WTC11 (cell line): ENCODE measurements at regions not wholly inside any gene's neighbourhood (a gene's known extent, or its start where the extent isn't known, plus 50 kb on each side); places are given as distances from the start of the nearest gene placed in this dataset.

Source experiments
- ATAC-seq: fragments of 200-7000 bp; cut with Tn5 transposase; 2 replicates; pipeline ENCODE4 v1.10.0; 2021; ENCODE audit warnings: mild to moderate bottlenecking, moderate library complexity
- CTCF ChIA-PET: fragments of 300-600 bp; sonication (Branson Sonifier 250); formaldehyde crosslinking; loops from one replicate; lab custom pipeline; 2021; ENCODE audit warnings: antibody characterized with exemption; lab: Charles Lee
- POLR2A ChIA-PET: fragments of 350-600 bp; sonication (Branson Sonifier 250); formaldehyde crosslinking; loops from one replicate; lab custom pipeline; 2021; ENCODE audit warnings: antibody characterized with exemption; lab: Charles Lee
- DNase-seq: peaks from one replicate; pipeline ENCODE4 v3.0.0; 2021; ENCODE audit warnings: low spot score
- H3K27ac Mint-ChIP-seq: 2 replicates; pipeline ENCODE4 v1.8.0; 2021; ENCODE audit warnings: mixed read lengths
- H3K27me3 Mint-ChIP-seq: 2 replicates; pipeline ENCODE4 v1.8.0; 2021; ENCODE audit warnings: low read depth, mild to moderate bottlenecking, moderate library complexity, mixed read lengths
- H3K36me3 Mint-ChIP-seq: 2 replicates; pipeline ENCODE4 v1.8.0; 2021; ENCODE audit warnings: mixed read lengths
- H3K4me1 Mint-ChIP-seq: 2 replicates; pipeline ENCODE4 v1.8.0; 2022; ENCODE audit warnings: mixed read lengths
- H3K4me3 Mint-ChIP-seq: 2 replicates; pipeline ENCODE4 v1.8.0; 2021; ENCODE audit warnings: mild to moderate bottlenecking, moderate library complexity, mixed read lengths
- H3K9me3 Mint-ChIP-seq: 2 replicates; pipeline ENCODE4 v1.8.0; 2021; ENCODE audit warnings: mixed read lengths
- CREB1 ChIP-seq: sonication (generic); formaldehyde crosslinking; IDR thresholded peaks from 2 replicates; pipeline ENCODE4 v1.8.0; 2023; ENCODE audit warnings: mild to moderate bottlenecking, missing genetic modification reagents
- IRF2 ChIP-seq: sonication (generic); formaldehyde crosslinking; IDR thresholded peaks from 2 replicates; pipeline ENCODE4 v1.8.0; 2022; ENCODE audit warnings: low read depth, missing genetic modification reagents, borderline replicate concordance
- JAZF1 ChIP-seq: fragments of 250-450 bp; sonication (Bioruptor Pico); IDR thresholded peaks from 2 replicates; pipeline ENCODE4 v1.9.0; 2021; ENCODE audit warnings: moderate library complexity, mild to moderate bottlenecking, inconsistent platforms
- NFE2L1 ChIP-seq: sonication (generic); formaldehyde crosslinking; IDR thresholded peaks from 2 replicates; pipeline ENCODE4 v1.8.1; 2023; ENCODE audit warnings: missing genetic modification reagents
- NR1H2 ChIP-seq: sonication (generic); formaldehyde crosslinking; IDR thresholded peaks from 2 replicates; pipeline ENCODE4 v1.9.0; 2021; ENCODE audit warnings: mild to moderate bottlenecking, moderate library complexity, missing genetic modification reagents
- SMAD4 ChIP-seq: sonication (generic); formaldehyde crosslinking; IDR thresholded peaks from 2 replicates; pipeline ENCODE4 v1.8.0; 2022; ENCODE audit warnings: mild to moderate bottlenecking, missing genetic modification reagents
- SOX15 ChIP-seq: fragments of 250-450 bp; sonication (Bioruptor Pico); IDR thresholded peaks from 2 replicates; pipeline ENCODE4 v1.9.0; 2021; ENCODE audit warnings: mild to moderate bottlenecking
- TCF7 ChIP-seq: sonication (generic); formaldehyde crosslinking; IDR thresholded peaks from 2 replicates; pipeline ENCODE4 v1.8.0; 2022; ENCODE audit warnings: mild to moderate bottlenecking, low read depth, missing genetic modification reagents, moderate library complexity
- TP53 ChIP-seq: sonication (generic); formaldehyde crosslinking; IDR thresholded peaks from 2 replicates; pipeline ENCODE4 v1.8.1; 2023; ENCODE audit warnings: mild to moderate bottlenecking, missing genetic modification reagents
- ZBTB21 ChIP-seq: sonication (generic); formaldehyde crosslinking; IDR thresholded peaks from 2 replicates; pipeline ENCODE4 v1.8.1; 2023; ENCODE audit warnings: mild to moderate bottlenecking, missing genetic modification reagents, borderline replicate concordance
- ZNF263 ChIP-seq: sonication (generic); formaldehyde crosslinking; IDR thresholded peaks from 2 replicates; pipeline ENCODE4 v1.8.1; 2022; ENCODE audit warnings: low read depth, mild to moderate bottlenecking, moderate library complexity, missing genetic modification reagents
- TF ChIP-seq, protein P1 (sequence below): sonication (generic); formaldehyde crosslinking; IDR thresholded peaks from 2 replicates; pipeline ENCODE4 v1.8.1; 2022; ENCODE audit warnings: mild to moderate bottlenecking, moderate library complexity, missing genetic modification reagents
- TF ChIP-seq, protein P2 (sequence below): fragments of 250-450 bp; sonication (Bioruptor Pico); conservative IDR thresholded peaks from 2 replicates; pipeline ENCODE4 v1.9.0; 2021; ENCODE audit warnings: mild to moderate bottlenecking
- TF ChIP-seq, protein P3 (sequence below): sonication (generic); formaldehyde crosslinking; IDR thresholded peaks from 2 replicates; pipeline ENCODE4 v1.8.1; 2022; ENCODE audit warnings: low read depth, missing genetic modification reagents, borderline replicate concordance
- TF ChIP-seq, protein P4 (sequence below): sonication (generic); formaldehyde crosslinking; IDR thresholded peaks from 2 replicates; pipeline ENCODE4 v1.8.1; 2023; ENCODE audit warnings: mild to moderate bottlenecking, missing genetic modification reagents, borderline replicate concordance
- TF ChIP-seq, protein P5 (sequence below): sonication (generic); formaldehyde crosslinking; IDR thresholded peaks from 2 replicates; pipeline ENCODE4 v1.8.1; 2023; ENCODE audit warnings: mild to moderate bottlenecking, missing genetic modification reagents

DNA sequence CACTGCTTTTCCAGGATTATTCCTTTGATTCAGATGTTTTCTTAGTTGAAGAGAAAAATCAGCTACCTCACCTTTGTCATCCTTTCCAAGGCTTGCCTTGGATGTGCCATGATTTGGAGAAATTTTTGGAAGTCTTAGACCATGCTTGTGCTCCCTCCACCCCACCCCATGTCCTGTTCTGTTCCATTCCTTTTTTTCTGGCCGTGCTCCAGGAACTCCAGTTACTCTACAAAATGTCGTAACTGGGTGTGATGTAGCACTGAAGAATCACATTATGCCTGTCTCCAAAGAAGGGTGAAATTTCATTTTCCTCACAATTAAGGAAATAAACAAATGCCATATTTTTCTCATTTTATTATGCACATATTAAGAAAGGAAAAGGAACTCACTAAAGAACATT is 217.8 kb upstream of the ZRANB2 start:
- Mint-ChIP-seq H3K4me3 (no peak overlapping the region), H3K4me1 (peaks cover 4% of the 10 kb centered on the region), H3K36me3 (no peaks in the 10 kb centered on the region), H3K9me3 (no peaks in the 10 kb centered on the region), H3K27me3 (no peaks in the 10 kb centered on the region), H3K27ac (no peak overlapping the region)
- ChIA-PET POLR2A (no interaction called here), CTCF (no interaction called here)
- ATAC-seq: no peak
- TF ChIP-seq, protein P1, sequence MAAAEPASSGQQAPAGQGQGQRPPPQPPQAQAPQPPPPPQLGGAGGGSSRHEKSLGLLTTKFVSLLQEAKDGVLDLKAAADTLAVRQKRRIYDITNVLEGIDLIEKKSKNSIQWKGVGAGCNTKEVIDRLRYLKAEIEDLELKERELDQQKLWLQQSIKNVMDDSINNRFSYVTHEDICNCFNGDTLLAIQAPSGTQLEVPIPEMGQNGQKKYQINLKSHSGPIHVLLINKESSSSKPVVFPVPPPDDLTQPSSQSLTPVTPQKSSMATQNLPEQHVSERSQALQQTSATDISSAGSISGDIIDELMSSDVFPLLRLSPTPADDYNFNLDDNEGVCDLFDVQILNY (CRISPR knock-in tag): no peak
- TF ChIP-seq TCF7 (CRISPR knock-in tag) (no peak), SMAD4 (CRISPR knock-in tag) (no peak), TP53 (CRISPR knock-in tag) (no peak), SOX15 (CRISPR knock-in tag) (no peak), JAZF1 (CRISPR knock-in tag) (no peak), NFE2L1 (CRISPR knock-in tag) (no peak), CREB1 (no peak), NR1H2 (CRISPR knock-in tag) (no peak), ZNF263 (CRISPR knock-in tag) (no peak), ZBTB21 (CRISPR knock-in tag) (no peak), IRF2 (CRISPR knock-in tag) (no peak)
- TF ChIP-seq, protein P2, sequence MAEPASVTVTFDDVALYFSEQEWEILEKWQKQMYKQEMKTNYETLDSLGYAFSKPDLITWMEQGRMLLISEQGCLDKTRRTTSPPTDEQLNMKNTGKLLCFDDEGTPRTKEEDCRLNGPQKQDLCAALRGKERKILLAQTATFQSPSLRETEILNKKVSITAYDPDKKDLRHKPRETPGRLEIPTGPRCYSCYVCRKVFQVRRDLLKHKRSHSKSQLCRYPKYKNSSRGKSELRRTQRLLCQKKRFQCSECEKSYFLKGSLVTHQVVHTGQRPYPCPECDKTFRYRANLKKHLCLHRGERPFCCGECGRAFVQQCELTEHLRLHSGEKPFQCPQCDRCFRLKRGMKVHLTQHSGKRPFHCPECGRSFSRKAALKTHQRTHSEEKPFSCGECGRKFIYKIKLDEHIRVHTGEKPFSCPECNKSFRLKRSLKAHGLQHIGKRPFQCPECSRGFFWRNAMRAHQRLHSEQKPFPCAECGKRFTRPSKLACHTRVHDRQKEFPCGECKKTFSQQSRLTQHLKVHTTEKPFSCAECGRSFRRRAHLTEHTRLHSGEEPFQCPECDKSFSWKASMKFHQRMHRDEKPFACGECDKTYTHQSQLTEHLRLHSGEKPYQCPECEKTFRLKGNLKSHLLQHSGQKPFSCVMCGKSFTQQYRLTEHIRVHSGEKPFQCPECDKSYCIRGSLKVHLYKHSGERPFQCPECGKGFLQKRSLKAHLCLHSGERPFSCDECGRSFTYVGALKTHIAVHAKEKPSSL (CRISPR knock-in tag): no peak
- TF ChIP-seq, protein P3, sequence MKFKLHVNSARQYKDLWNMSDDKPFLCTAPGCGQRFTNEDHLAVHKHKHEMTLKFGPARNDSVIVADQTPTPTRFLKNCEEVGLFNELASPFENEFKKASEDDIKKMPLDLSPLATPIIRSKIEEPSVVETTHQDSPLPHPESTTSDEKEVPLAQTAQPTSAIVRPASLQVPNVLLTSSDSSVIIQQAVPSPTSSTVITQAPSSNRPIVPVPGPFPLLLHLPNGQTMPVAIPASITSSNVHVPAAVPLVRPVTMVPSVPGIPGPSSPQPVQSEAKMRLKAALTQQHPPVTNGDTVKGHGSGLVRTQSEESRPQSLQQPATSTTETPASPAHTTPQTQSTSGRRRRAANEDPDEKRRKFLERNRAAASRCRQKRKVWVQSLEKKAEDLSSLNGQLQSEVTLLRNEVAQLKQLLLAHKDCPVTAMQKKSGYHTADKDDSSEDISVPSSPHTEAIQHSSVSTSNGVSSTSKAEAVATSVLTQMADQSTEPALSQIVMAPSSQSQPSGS (CRISPR knock-in tag): no peak
- TF ChIP-seq, protein P4, sequence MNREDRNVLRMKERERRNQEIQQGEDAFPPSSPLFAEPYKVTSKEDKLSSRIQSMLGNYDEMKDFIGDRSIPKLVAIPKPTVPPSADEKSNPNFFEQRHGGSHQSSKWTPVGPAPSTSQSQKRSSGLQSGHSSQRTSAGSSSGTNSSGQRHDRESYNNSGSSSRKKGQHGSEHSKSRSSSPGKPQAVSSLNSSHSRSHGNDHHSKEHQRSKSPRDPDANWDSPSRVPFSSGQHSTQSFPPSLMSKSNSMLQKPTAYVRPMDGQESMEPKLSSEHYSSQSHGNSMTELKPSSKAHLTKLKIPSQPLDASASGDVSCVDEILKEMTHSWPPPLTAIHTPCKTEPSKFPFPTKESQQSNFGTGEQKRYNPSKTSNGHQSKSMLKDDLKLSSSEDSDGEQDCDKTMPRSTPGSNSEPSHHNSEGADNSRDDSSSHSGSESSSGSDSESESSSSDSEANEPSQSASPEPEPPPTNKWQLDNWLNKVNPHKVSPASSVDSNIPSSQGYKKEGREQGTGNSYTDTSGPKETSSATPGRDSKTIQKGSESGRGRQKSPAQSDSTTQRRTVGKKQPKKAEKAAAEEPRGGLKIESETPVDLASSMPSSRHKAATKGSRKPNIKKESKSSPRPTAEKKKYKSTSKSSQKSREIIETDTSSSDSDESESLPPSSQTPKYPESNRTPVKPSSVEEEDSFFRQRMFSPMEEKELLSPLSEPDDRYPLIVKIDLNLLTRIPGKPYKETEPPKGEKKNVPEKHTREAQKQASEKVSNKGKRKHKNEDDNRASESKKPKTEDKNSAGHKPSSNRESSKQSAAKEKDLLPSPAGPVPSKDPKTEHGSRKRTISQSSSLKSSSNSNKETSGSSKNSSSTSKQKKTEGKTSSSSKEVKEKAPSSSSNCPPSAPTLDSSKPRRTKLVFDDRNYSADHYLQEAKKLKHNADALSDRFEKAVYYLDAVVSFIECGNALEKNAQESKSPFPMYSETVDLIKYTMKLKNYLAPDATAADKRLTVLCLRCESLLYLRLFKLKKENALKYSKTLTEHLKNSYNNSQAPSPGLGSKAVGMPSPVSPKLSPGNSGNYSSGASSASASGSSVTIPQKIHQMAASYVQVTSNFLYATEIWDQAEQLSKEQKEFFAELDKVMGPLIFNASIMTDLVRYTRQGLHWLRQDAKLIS (CRISPR knock-in tag): no peak
- TF ChIP-seq, protein P5, sequence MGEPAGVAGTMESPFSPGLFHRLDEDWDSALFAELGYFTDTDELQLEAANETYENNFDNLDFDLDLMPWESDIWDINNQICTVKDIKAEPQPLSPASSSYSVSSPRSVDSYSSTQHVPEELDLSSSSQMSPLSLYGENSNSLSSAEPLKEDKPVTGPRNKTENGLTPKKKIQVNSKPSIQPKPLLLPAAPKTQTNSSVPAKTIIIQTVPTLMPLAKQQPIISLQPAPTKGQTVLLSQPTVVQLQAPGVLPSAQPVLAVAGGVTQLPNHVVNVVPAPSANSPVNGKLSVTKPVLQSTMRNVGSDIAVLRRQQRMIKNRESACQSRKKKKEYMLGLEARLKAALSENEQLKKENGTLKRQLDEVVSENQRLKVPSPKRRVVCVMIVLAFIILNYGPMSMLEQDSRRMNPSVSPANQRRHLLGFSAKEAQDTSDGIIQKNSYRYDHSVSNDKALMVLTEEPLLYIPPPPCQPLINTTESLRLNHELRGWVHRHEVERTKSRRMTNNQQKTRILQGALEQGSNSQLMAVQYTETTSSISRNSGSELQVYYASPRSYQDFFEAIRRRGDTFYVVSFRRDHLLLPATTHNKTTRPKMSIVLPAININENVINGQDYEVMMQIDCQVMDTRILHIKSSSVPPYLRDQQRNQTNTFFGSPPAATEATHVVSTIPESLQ (CRISPR knock-in tag): no peak
- no peak for DNase-seq
